Neuronal stem cell (in vitro differentiated cells): ENCODE measurements at regions not wholly inside any gene's neighbourhood (a gene's known extent, or its start where the extent isn't known, plus 50 kb on each side); places are given as distances from the start of the nearest gene placed in this dataset.

Source experiments
- DNase-seq: peaks from one replicate; pipeline ENCODE4 v3.0.0-alpha.2; 2013; ENCODE audit warnings: low spot score
- H2AFZ ChIP-seq: one replicate; pipeline ENCODE4 v1.6.1; 2013; ENCODE audit warnings: mild to moderate bottlenecking, low read length, inconsistent platforms
- H2AK5ac ChIP-seq: 2 replicates; pipeline ENCODE4 v1.6.1; 2013; ENCODE audit warnings: low read depth, mild to moderate bottlenecking, inconsistent platforms, low read length, moderate library complexity, mixed read lengths
- H2BK120ac ChIP-seq: 2 replicates; pipeline ENCODE4 v1.6.1; 2013; ENCODE audit warnings: low read depth, mild to moderate bottlenecking, inconsistent platforms, low read length, moderate library complexity, mixed read lengths
- H2BK12ac ChIP-seq: one replicate; pipeline ENCODE4 v1.6.1; 2013; ENCODE audit warnings: low read length, inconsistent platforms
- H2BK15ac ChIP-seq: 2 replicates; pipeline ENCODE4 v1.6.1; 2013; ENCODE audit warnings: mild to moderate bottlenecking, low read length, inconsistent platforms, mixed read lengths
- H2BK5ac ChIP-seq: one replicate; pipeline ENCODE4 v1.6.1; 2013; ENCODE audit warnings: inconsistent platforms, mild to moderate bottlenecking, low read length, moderate library complexity
- H3K14ac ChIP-seq: one replicate; pipeline ENCODE4 v1.6.1; 2013; ENCODE audit warnings: low read length, inconsistent platforms
- H3K18ac ChIP-seq: 2 replicates; pipeline ENCODE4 v1.6.1; 2013; ENCODE audit warnings: low read length, inconsistent platforms
- H3K23ac ChIP-seq: 2 replicates; pipeline ENCODE4 v1.6.1; 2013; ENCODE audit warnings: low read depth, mild to moderate bottlenecking, mixed read lengths, low read length, inconsistent platforms; ENCODE audit not compliant: poor library complexity
- H3K27ac ChIP-seq: replicated peaks from 3 replicates; pipeline ENCODE4 v1.5.1; 2013; ENCODE audit warnings: low read length, inconsistent platforms
- H3K27me3 ChIP-seq, 3 experiments: 2 replicates each; pipeline ENCODE4 v1.6.1; 2013; ENCODE audit warnings: low read length in 3 of 3, mild to moderate bottlenecking in 2 of 3, inconsistent platforms in 1 of 3, low read depth in 1 of 3, mixed read lengths in 1 of 3, moderate library complexity in 1 of 3; ENCODE audit not compliant: control insufficient read depth in 3 of 3, insufficient read depth in 3 of 3
- H3K36me3 ChIP-seq, 2 donors: replicated peaks in 1 of 2; 2 replicates each; pipeline ENCODE4 v1.6.1; 2013; ENCODE audit warnings: low read length in 2 of 2; ENCODE audit not compliant: control insufficient read depth in 2 of 2, insufficient read depth in 2 of 2
- H3K4ac ChIP-seq: 2 replicates; pipeline ENCODE4 v1.6.1; 2013; ENCODE audit warnings: inconsistent platforms, mild to moderate bottlenecking, low read length, moderate library complexity
- H3K4me1 ChIP-seq, 2 donors: 1 replicate in 1 of 2; 2 replicates in 1 of 2; pipeline ENCODE4 v1.6.1; 2013; ENCODE audit warnings: low read length in 2 of 2, low read depth in 1 of 2; ENCODE audit not compliant: control insufficient read depth in 2 of 2, insufficient read depth in 1 of 2
- H3K4me2 ChIP-seq: one replicate; pipeline ENCODE4 v1.6.1; 2013; ENCODE audit warnings: mild to moderate bottlenecking, low read length, inconsistent platforms; ENCODE audit not compliant: insufficient read depth, poor library complexity, severe bottlenecking
- H3K4me3 ChIP-seq, 2 donors: 2 replicates each; pipeline ENCODE4 v1.5.1; 2013; ENCODE audit warnings: low read length in 2 of 2, mild to moderate bottlenecking in 2 of 2, inconsistent platforms in 1 of 2, moderate library complexity in 1 of 2
- H3K79me1 ChIP-seq: one replicate; pipeline ENCODE4 v1.6.1; 2013; ENCODE audit warnings: low read depth, mild to moderate bottlenecking, inconsistent platforms, low read length, moderate library complexity
- H3K9ac ChIP-seq: one replicate; pipeline ENCODE4 v1.6.1; 2013; ENCODE audit warnings: mild to moderate bottlenecking, low read depth, low read length, inconsistent platforms; ENCODE audit not compliant: poor library complexity
- H3K9me3 ChIP-seq, 2 donors: replicated peaks in 1 of 2; 2 replicates each; pipeline versions ENCODE3 to v1.6.1; 2013; ENCODE audit warnings: low read length in 2 of 2, mild to moderate bottlenecking in 2 of 2, inconsistent platforms in 1 of 2, low read depth in 1 of 2, mixed read lengths in 1 of 2, moderate library complexity in 1 of 2; ENCODE audit not compliant: control insufficient read depth in 2 of 2, insufficient read depth in 1 of 2
- H4K8ac ChIP-seq: one replicate; pipeline ENCODE4 v1.6.1; 2013; ENCODE audit warnings: low read depth, mild to moderate bottlenecking, inconsistent platforms, low read length, moderate library complexity
- H4K91ac ChIP-seq: one replicate; pipeline ENCODE4 v1.6.1; 2013; ENCODE audit warnings: low read length, low read depth, mild to moderate bottlenecking, inconsistent platforms; ENCODE audit not compliant: poor library complexity
- WGBS, 2 donors: extraction: QIAGEN DNeasy Blood & Tissue Kit; methylation state at CpG; one replicate each; pipeline ENCODE4 v1.1.7; 2013; ENCODE audit warnings: missing lambda C conversion rate in 2 of 2, mixed read lengths in 1 of 2; ENCODE audit not compliant: insufficient read length in 2 of 2, insufficient replicate concordance in 1 of 2; ENCODE audit errors: extremely low coverage in 2 of 2; 5-methylcytosine and 5-hydroxymethylcytosine counted together

- Histone ChIP-seq H2BK12ac (no peak overlapping the region), H2BK5ac (no peak overlapping the region), H3K36me3 (no peaks in the 10 kb centered on the region), H3K23ac (no peak overlapping the region), H3K79me1 (no peaks in the 10 kb centered on the region), H3K18ac (no peak overlapping the region), H3K4me1 (no peaks in the 10 kb centered on the region), H3K9ac (no peak overlapping the region), H2BK15ac (no peak overlapping the region), H4K8ac (no peak overlapping the region), H3K14ac (no peak overlapping the region), H3K9me3 (peaks cover 0 to 3% of the 10 kb centered on the region in 2 donors), H3K4me3 (no peak overlapping the region), H3K27ac (no peak overlapping the region), H2BK120ac (no peak overlapping the region), H2AK5ac (no peak overlapping the region), H3K27me3 (no peaks in the 10 kb centered on the region), H3K4me2 (no peak overlapping the region), H4K91ac (no peak overlapping the region), H3K4ac (no peak overlapping the region), H2AFZ (no peak overlapping the region)
- no peak for DNase-seq
- no CpG with 5 or more reads among the region's 1 CpG for WGBS, 2 donors
These were observed 441.1 kb downstream of the PTH2R start for GRCh38 chr2:208847651-208848050.

- no peak overlapping the region for H3K4me2 ChIP-seq
- no peak overlapping the region for H3K23ac ChIP-seq
- H4K8ac ChIP-seq = no peak overlapping the region
- no peak for DNase-seq
- no peak overlapping the region for H2AFZ ChIP-seq
- H3K4me1 ChIP-seq = no peaks in the 10 kb centered on the region
- H3K27me3 ChIP-seq = no peaks in the 10 kb centered on the region
- no peaks in the 10 kb centered on the region for H3K79me1 ChIP-seq
- no peak overlapping the region for H3K4ac ChIP-seq
- no CpG with 5 or more reads among the region's 6 CpGs for WGBS, 2 donors
- H2AK5ac ChIP-seq = no peak overlapping the region
- H3K4me3 ChIP-seq = no peak overlapping the region
- H3K14ac ChIP-seq = no peak overlapping the region
- H4K91ac ChIP-seq = no peak overlapping the region
- H3K27ac ChIP-seq = no peak overlapping the region
- H3K9me3 ChIP-seq = no peaks in the 10 kb centered on the region
- no peak overlapping the region for H2BK120ac ChIP-seq
- no peak overlapping the region for H2BK5ac ChIP-seq
- no peak overlapping the region for H3K9ac ChIP-seq
- no peak overlapping the region for H2BK15ac ChIP-seq
- no peak overlapping the region for H3K18ac ChIP-seq
- H2BK12ac ChIP-seq = no peak overlapping the region
- H3K36me3 ChIP-seq = no peaks in the 10 kb centered on the region
These were observed 448.1 kb downstream of the PTH2R start for GRCh38 chr2:208854717-208855116.

- H3K36me3 ChIP-seq = no peaks in the 10 kb centered on the region
- no peak overlapping the region for H2BK120ac ChIP-seq
- H4K91ac ChIP-seq = no peak overlapping the region
- no peak overlapping the region for H3K9ac ChIP-seq
- no peaks in the 10 kb centered on the region for H3K79me1 ChIP-seq
- no peak overlapping the region for H3K23ac ChIP-seq
- H3K4me3 ChIP-seq = no peak overlapping the region
- DNase-seq = no peak
- no peak overlapping the region for H3K4me2 ChIP-seq
- no peak overlapping the region for H2BK5ac ChIP-seq
- H3K4ac ChIP-seq = no peak overlapping the region
- H2BK12ac ChIP-seq = no peak overlapping the region
- H3K14ac ChIP-seq = no peak overlapping the region
- H3K4me1 ChIP-seq = no peaks in the 10 kb centered on the region
- no peaks in the 10 kb centered on the region for H3K27me3 ChIP-seq
- no peak overlapping the region for H4K8ac ChIP-seq
- no peak overlapping the region for H2BK15ac ChIP-seq
- H2AK5ac ChIP-seq = no peak overlapping the region
- no peak overlapping the region for H3K27ac ChIP-seq
- no peak overlapping the region for H3K18ac ChIP-seq
- H2AFZ ChIP-seq = no peak overlapping the region
- peaks cover 0 to 2% of the 10 kb centered on the region in 2 donors for H3K9me3 ChIP-seq
These were observed 460.8 kb downstream of the PTH2R start for GRCh38 chr2:208867374-208867773.

- no peak overlapping the region for H2BK120ac ChIP-seq
- no peak overlapping the region for H3K4me3 ChIP-seq
- H3K4me1 ChIP-seq = no peaks in the 10 kb centered on the region
- no peak overlapping the region for H2BK5ac ChIP-seq
- no CpG with 5 or more reads among the region's 3 CpGs for WGBS, 2 donors
- no peak overlapping the region for H3K27ac ChIP-seq
- H2BK15ac ChIP-seq = no peak overlapping the region
- H2BK12ac ChIP-seq = no peak overlapping the region
- H3K79me1 ChIP-seq = no peaks in the 10 kb centered on the region
- H2AFZ ChIP-seq = no peak overlapping the region
- no peak for DNase-seq
- no peak overlapping the region for H3K18ac ChIP-seq
- H3K36me3 ChIP-seq = no peaks in the 10 kb centered on the region
- no peaks in the 10 kb centered on the region for H3K27me3 ChIP-seq
- no peak overlapping the region for H3K4me2 ChIP-seq
- H4K91ac ChIP-seq = no peak overlapping the region
- no peak overlapping the region for H2AK5ac ChIP-seq
- peaks cover 0 to 2% of the 10 kb centered on the region in 2 donors for H3K9me3 ChIP-seq
- no peak overlapping the region for H4K8ac ChIP-seq
- H3K9ac ChIP-seq = no peak overlapping the region
- H3K14ac ChIP-seq = no peak overlapping the region
- no peak overlapping the region for H3K23ac ChIP-seq
- H3K4ac ChIP-seq = no peak overlapping the region
These were observed 466.0 kb downstream of the PTH2R start for GRCh38 chr2:208872591-208872990.
